ENCODE measurements at regions not wholly inside any gene's neighbourhood (a gene's known extent, or its start where the extent isn't known, plus 50 kb on each side); places are given as distances from the start of the nearest gene placed in this dataset.

GRCh38 chr20:60073086-60073485 lies 114.9 kb downstream of the CDH26 start:
- no peak for DNase-seq (ENCODE audit: low read depth)
- no peak overlapping the region for H3K4me3 ChIP-seq (ENCODE audit: low read length)
- TF ChIP-seq CTCF (conservative IDR thresholded peaks at IDR 0.05; ENCODE audit: low read length) = no peak

DNA sequence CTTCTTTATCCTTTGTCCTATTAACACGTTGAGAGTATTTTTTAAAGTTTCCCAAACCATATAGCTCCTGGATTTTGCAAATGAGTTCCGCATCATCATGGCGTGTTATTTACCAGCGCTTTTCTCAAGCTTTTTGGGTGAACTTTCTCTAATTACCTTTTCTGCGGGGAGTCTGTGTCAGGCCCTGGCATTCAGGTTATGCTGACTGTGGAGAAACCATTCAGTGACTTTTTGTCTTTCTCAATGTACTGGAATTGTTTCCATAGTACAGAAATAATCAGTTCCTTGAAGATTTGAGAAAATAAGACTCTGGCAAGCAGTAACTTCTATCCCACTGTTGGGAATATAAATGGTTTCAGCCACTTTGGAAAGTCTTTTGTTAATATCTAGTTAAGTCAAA lies 115.3 kb downstream of the CDH26 start:
- DNase-seq (ENCODE audit: low read depth) = no peak
- no peak overlapping the region for H3K4me3 ChIP-seq (ENCODE audit: low read length)
- TF ChIP-seq CTCF (conservative IDR thresholded peaks at IDR 0.05; ENCODE audit: low read length) = no peak

GRCh38 chr20:60074276-60074675 lies 116.1 kb downstream of the CDH26 start:
- TF ChIP-seq CTCF (conservative IDR thresholded peaks at IDR 0.05; ENCODE audit: low read length) = no peak
- no peak overlapping the region for H3K4me3 ChIP-seq (ENCODE audit: low read length)
- no peak for DNase-seq (ENCODE audit: low read depth)

DNA sequence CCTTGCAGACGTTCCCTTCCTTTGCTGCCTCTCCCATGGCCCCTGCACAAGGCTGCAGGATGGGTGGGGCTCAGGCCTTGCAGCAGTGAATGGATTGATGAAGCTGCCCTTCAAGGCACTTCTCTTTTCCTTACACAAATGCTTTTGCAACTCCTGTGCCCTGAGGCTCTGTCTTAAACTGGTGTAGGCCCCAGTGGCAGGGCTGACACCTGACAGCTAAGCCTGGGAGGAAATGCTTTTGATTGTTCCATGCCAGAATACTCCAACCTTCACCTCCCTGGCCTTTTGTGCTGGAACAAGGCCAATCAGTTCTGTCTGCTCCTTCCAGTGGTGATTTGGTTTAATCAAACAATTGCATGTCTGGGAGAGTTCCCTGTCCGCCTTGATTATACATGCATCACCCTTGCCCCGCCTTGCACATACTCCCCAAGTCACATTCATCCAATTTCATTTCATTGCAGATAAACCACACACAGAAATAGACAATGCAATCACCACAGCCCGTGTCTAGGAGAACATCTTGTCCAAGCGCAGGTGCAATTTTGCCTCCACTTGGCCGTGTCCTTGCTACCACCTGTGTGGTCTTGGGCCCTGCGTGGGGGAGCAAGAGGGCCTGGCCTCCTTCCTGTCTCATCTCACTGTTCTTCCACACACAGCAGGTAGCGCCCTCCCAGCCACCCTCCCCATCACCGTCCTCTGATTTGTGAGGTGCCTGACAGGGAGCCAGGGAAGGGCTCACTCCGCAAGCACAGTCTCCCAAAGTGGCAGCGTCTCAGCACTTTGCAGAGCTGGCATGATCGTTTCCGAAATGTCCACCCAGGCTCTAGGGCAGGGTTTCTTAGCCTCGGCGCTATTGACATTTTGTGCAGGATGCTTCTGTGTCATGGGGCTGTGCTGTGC lies 120.4 kb downstream of the CDH26 start:
- TF ChIP-seq CTCF (conservative IDR thresholded peaks at IDR 0.05; ENCODE audit: low read length) = no peak
- no peak for DNase-seq (ENCODE audit: low read depth)
- H3K4me3 ChIP-seq (ENCODE audit: low read length) = no peak overlapping the region

GRCh38 chr20:60080401-60080800 lies 122.2 kb downstream of the CDH26 start:
- no peak overlapping the region for H3K4me3 ChIP-seq (ENCODE audit: low read length)
- no peak for DNase-seq (ENCODE audit: low read depth)
- no peak for TF ChIP-seq CTCF (conservative IDR thresholded peaks at IDR 0.05; ENCODE audit: low read length)

DNA sequence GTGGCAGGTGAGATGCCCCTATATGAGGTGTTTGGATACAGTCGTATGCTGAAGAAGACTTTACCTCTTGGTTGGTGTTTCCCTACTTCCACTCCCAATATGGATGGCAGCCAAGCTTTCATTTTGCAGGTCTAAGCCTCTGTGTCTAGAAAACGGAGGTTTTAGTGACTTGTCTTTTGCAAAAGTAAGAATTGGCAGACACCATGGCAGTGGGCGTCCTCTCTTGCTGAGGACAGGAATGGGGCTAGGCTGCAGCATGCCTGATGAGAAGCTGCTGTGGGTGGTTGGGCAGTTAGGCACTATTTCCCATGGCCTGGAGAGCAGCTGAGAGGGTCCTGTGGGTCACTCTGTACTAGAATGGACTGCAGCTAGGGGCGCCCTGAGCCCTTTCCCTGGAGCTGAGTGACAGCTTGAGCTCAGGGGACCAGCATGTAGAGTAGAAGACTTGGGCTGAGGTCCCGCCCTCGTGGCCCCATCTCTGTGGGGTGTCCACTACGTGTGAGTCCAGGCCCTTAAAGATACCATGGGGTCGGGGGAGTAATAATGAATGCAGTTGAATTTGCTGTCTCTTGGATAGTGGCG lies 127.4 kb downstream of the CDH26 start:
- no peak for DNase-seq (ENCODE audit: low read depth)
- H3K4me3 ChIP-seq (ENCODE audit: low read length) = no peak overlapping the region
- TF ChIP-seq CTCF (conservative IDR thresholded peaks at IDR 0.05; ENCODE audit: low read length) = no peak

Data from AG10803 (cell line).